Progenitor cell of endocrine pancreas (in vitro differentiated cells): ENCODE measurements at regions not wholly inside any gene's neighbourhood (a gene's known extent, or its start where the extent isn't known, plus 50 kb on each side); places are given as distances from the start of the nearest gene placed in this dataset.
"Not testable (repeated sequence)": the region's sequence is repeated elsewhere in the genome, so short reads cannot be mapped to it uniquely, and the experiment has no call there.

Experiments
- DNase-seq: peaks from one replicate; pipeline ENCODE4 v3.0.0; 2021; ENCODE audit warnings: low spot score; ENCODE audit not compliant: unreplicated experiment
- H3K27ac Mint-ChIP-seq: 2 replicates; pipeline ENCODE4 v1.8.0; 2021; ENCODE audit warnings: mild to moderate bottlenecking, moderate library complexity, mixed read lengths
- H3K27me3 Mint-ChIP-seq: 2 replicates; pipeline ENCODE4 v1.8.0; 2021; ENCODE audit warnings: mixed read lengths
- H3K36me3 Mint-ChIP-seq: 2 replicates; pipeline ENCODE4 v1.8.0; 2022; ENCODE audit warnings: mixed read lengths; ENCODE audit not compliant: insufficient read depth
- H3K4me1 Mint-ChIP-seq: 2 replicates; pipeline ENCODE4 v1.8.0; 2021; ENCODE audit warnings: low read depth, mixed read lengths
- H3K4me3 Mint-ChIP-seq: 2 replicates; pipeline ENCODE4 v1.8.0; 2021; ENCODE audit warnings: low read depth, mild to moderate bottlenecking, moderate library complexity, mixed read lengths
- H3K9me3 Mint-ChIP-seq: 2 replicates; pipeline ENCODE4 v1.8.0; 2021; ENCODE audit warnings: low read depth, mixed read lengths
- TF ChIP-seq, protein P1 (sequence below): fragments of 200-600 bp; sonication (generic); IDR thresholded peaks from one replicate; pipeline ENCODE4 v1.5.0; 2021; ENCODE audit warnings: antibody characterized with exemption, mild to moderate bottlenecking; ENCODE audit not compliant: unreplicated experiment

DNA sequence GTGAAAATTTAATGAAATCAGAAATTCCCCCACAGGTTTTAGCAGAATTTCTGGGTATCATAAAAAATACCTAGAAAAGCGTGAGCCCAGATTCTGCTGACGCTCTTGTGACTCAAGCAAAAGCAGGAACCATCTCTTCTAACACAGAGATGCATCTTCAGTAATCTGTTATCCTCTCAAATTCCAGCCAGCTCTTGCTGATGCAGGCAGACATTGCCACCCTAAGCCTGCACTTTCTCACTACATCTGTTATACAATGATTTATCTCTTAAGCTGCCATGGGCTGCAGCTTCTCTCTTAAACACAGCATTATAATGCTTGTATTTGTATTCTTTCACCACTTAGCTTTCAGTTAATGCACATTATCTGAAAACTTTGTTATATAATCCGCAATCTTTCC, 113.0 kb upstream of the RGS1 start:
- no peak overlapping the region for H3K4me3 Mint-ChIP-seq
- no peaks in the 10 kb centered on the region for H3K27me3 Mint-ChIP-seq
- peaks cover 3% of the 10 kb centered on the region for H3K9me3 Mint-ChIP-seq
- no peaks in the 10 kb centered on the region for H3K36me3 Mint-ChIP-seq
- H3K4me1 Mint-ChIP-seq = no peaks in the 10 kb centered on the region
- DNase-seq = no peak
- no peak overlapping the region for H3K27ac Mint-ChIP-seq
- TF ChIP-seq, protein P1, sequence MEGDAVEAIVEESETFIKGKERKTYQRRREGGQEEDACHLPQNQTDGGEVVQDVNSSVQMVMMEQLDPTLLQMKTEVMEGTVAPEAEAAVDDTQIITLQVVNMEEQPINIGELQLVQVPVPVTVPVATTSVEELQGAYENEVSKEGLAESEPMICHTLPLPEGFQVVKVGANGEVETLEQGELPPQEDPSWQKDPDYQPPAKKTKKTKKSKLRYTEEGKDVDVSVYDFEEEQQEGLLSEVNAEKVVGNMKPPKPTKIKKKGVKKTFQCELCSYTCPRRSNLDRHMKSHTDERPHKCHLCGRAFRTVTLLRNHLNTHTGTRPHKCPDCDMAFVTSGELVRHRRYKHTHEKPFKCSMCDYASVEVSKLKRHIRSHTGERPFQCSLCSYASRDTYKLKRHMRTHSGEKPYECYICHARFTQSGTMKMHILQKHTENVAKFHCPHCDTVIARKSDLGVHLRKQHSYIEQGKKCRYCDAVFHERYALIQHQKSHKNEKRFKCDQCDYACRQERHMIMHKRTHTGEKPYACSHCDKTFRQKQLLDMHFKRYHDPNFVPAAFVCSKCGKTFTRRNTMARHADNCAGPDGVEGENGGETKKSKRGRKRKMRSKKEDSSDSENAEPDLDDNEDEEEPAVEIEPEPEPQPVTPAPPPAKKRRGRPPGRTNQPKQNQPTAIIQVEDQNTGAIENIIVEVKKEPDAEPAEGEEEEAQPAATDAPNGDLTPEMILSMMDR = no peak

DNA sequence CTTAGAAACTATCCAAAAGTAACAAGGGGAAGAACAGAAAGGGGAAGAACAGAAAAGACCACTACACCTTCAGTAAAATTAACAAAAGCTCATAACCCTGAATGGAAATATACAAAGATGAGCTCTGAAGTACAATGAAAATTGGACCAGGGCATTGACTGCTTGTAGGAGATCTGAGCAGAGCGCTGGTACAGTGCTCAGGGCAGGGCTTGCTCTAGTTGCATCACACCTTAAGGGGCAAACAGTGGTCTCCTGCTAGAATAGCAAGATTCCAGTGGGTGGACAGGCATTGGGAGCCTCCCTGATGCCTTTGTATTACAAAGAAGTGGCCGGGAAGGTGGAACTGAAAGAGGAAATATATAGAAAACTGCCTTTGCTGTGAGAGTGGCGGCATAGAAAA, 111.9 kb upstream of the RGS1 start:
- no peak overlapping the region for H3K4me3 Mint-ChIP-seq
- DNase-seq = no peak
- H3K27me3 Mint-ChIP-seq = no peaks in the 10 kb centered on the region
- no peak overlapping the region for H3K27ac Mint-ChIP-seq
- H3K36me3 Mint-ChIP-seq = no peaks in the 10 kb centered on the region
- TF ChIP-seq, protein P1 = no peak
- no peaks in the 10 kb centered on the region for H3K4me1 Mint-ChIP-seq
- peaks cover 3% of the 10 kb centered on the region for H3K9me3 Mint-ChIP-seq

DNA sequence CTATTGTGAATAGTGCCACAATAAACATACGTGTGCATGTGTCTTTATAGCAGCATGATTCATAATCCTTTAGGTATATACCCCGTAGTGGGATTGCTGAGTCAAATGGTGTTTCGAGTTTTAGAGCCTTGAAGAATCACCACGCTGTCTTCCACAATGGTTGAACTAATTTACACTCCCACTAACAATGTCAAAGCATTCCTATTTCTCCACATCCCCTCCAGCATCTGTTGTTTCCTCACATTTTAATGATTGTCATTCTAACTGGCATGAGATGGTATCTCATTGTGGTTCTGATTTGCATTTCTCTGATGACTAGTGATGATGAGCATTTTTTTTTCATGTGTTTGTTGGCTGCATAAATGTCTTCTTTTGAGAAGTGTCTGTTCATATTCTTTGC, 110.4 kb upstream of the RGS1 start:
- H3K9me3 Mint-ChIP-seq, H3K4me3 Mint-ChIP-seq, H3K27ac Mint-ChIP-seq, H3K4me1 Mint-ChIP-seq, H3K27me3 Mint-ChIP-seq, DNase-seq, H3K36me3 Mint-ChIP-seq: not testable (repeated sequence)

DNA sequence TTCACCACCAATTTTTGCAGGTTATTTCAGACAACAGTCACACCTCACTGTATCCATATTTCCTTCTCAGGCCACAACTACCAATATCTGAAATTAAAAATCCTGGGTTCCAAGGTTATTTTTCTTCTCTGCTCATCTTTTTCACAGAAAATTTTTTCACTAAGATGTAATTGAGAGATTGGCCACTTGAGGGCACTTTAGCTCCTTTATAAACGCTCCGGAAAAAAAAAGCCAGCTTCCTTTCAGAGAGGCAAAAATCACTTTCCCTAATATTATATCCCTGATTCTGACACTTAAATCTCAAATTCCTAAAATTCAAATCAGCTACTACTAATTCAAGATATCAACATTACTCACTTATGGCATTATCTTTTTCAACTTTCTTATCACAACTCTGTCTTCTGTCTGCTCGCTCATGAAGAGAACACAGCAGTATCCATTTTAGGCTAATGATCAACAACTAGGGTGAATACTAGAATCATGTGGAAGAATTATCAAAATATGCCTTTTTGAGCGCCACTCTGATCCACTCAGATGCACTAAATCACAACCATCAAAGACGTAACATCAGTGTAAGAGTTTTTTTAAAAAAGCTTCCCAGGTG, 101.4 kb upstream of the RGS1 start:
- H3K9me3 Mint-ChIP-seq = no peaks in the 10 kb centered on the region
- H3K27ac Mint-ChIP-seq = no peak overlapping the region
- no peaks in the 10 kb centered on the region for H3K27me3 Mint-ChIP-seq
- no peaks in the 10 kb centered on the region for H3K36me3 Mint-ChIP-seq
- H3K4me3 Mint-ChIP-seq = no peak overlapping the region
- no peak for DNase-seq
- H3K4me1 Mint-ChIP-seq = no peaks in the 10 kb centered on the region
- TF ChIP-seq, protein P1 = peak; percentile 83

DNA sequence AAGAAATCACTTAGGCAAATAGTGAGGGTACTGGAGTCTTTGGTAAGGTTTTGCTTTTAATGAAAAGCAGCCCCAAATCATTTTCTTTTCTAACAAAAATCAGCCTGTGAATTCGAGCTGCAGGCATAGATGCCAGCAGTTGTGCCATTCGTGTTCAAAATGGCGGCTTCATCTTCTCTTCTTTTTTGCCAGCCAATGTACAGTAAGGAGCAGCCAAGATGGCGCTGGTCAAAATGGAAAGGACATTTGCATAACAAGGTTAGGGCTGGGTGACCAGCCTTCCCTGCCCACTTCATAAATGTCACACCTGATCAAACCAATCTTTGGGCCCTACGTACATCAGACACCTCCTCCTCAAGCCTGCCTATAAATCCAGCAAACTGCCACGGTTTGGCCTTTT, 100.2 kb upstream of the RGS1 start:
- no peaks in the 10 kb centered on the region for H3K9me3 Mint-ChIP-seq

DNA sequence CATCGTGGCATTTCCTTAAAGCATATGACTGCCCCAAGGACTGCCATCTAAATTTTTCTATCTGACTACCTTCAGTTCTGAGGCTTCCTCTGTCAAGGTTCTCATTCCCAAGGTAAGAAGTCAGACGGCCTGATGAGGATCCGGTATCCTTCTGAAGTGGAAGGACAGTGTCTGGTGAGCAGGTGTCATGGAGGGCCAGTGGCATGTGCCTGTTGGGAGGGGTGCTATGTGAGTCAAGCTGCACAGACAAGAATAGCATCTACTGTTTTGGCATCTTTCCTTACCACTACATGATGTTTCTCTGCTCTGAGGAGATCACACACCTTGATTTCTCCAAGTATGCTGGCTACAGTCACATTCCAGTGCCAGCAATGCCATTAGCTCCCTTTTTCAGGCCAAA, 99.6 kb upstream of the RGS1 start:
- TF ChIP-seq, protein P1 = no peak
- Mint-ChIP-seq H3K36me3 (no peaks in the 10 kb centered on the region), H3K27me3 (no peaks in the 10 kb centered on the region), H3K9me3 (no peaks in the 10 kb centered on the region), H3K4me3 (no peak overlapping the region), H3K27ac (no peak overlapping the region), H3K4me1 (no peaks in the 10 kb centered on the region)
- no peak for DNase-seq

More for the DNA sequence above, 100.2 kb upstream of the RGS1 start:
- TF ChIP-seq, protein P1 = no peak
- Mint-ChIP-seq H3K4me1 (no peaks in the 10 kb centered on the region), H3K36me3 (no peaks in the 10 kb centered on the region), H3K27me3 (no peaks in the 10 kb centered on the region), H3K27ac (no peak overlapping the region), H3K4me3 (no peak overlapping the region)
- DNase-seq = no peak
